Breast epithelium (tissue), 4 donors: ENCODE measurements at regions not wholly inside any gene's neighbourhood (a gene's known extent, or its start where the extent isn't known, plus 50 kb on each side); places are given as distances from the start of the nearest gene placed in this dataset.
A peak's percentile ranks its signal among the peaks of the same experiment; 100 is the strongest.

Source experiments
- DNase-seq, 2 donors: peaks; one replicate each; pipeline ENCODE4 v3.0.0-alpha.2; 2019; ENCODE audit warnings: low spot score in 2 of 2
- H3K27ac ChIP-seq, 2 donors: fragments of 200-600 bp; sonication (generic) in 1 of 2; one replicate each; pipeline ENCODE4 v1.5.1; 2016 to 2019; ENCODE audit warnings: mild to moderate bottlenecking in 1 of 2
- H3K27me3 ChIP-seq, 2 donors: fragments of 200-600 bp; sonication (generic) in 1 of 2; one replicate each; pipeline versions ENCODE4 v1.5.1 to v1.6.0; 2017 to 2019; ENCODE audit warnings: control low read depth in 1 of 2, mild to moderate bottlenecking in 1 of 2
- H3K36me3 ChIP-seq: fragments of 200-600 bp; one replicate; pipeline ENCODE4 v1.5.1; 2019
- H3K4me1 ChIP-seq, 2 donors: fragments of 200-600 bp; sonication (generic); one replicate each; pipeline ENCODE4 v1.5.1; 2016 to 2019; ENCODE audit warnings: control low read depth in 1 of 2
- H3K4me3 ChIP-seq, 3 donors: fragments of 200-600 bp; sonication (generic); 1 replicate in 2 of 3; 2 replicates in 1 of 3; pipeline ENCODE4 v1.5.1; 2016 to 2019; ENCODE audit warnings: mild to moderate bottlenecking in 3 of 3, moderate library complexity in 2 of 3
- H3K9me3 ChIP-seq, 2 donors: fragments of 200-600 bp; sonication (generic) in 1 of 2; one replicate each; pipeline ENCODE4 v1.5.1; 2016 to 2019; ENCODE audit warnings: control low read depth in 1 of 2
- CTCF ChIP-seq, 3 donors: fragments of 450-650 bp; IDR thresholded peaks; one replicate each; pipeline ENCODE4 v1.5.1; 2016 to 2017; ENCODE audit warnings: antibody characterized with exemption in 3 of 3, mild to moderate bottlenecking in 3 of 3, moderate library complexity in 3 of 3
- POLR2A ChIP-seq: fragments of 450-650 bp; IDR thresholded peaks from one replicate; pipeline ENCODE4 v1.6.1; 2016; ENCODE audit warnings: antibody characterized with exemption, mild to moderate bottlenecking, moderate library complexity
- POLR2AphosphoS5 ChIP-seq, 3 donors: sonication (generic); formaldehyde crosslinking; IDR thresholded peaks; one replicate each; pipeline ENCODE4 v1.6.1; 2017; ENCODE audit warnings: antibody characterized with exemption in 3 of 3
- intact Hi-C: fragments of 100-400 bp; cut with DNase I; formaldehyde crosslinking; loops from one replicate; pipeline ENCODE4 v1.15.1; 2023; ENCODE audit warnings: low total_unique reads

- H3K9me3 ChIP-seq: no peaks in the 10 kb centered on the region
- H3K27me3 ChIP-seq: no peaks in the 10 kb centered on the region
- no peaks in the 10 kb centered on the region for H3K36me3 ChIP-seq
- intact Hi-C loops: no loop called here
- no peaks in the 10 kb centered on the region for H3K4me1 ChIP-seq
- no peak overlapping the region for H3K27ac ChIP-seq
- DNase-seq: no peak
- TF ChIP-seq POLR2A: no peak
- no peak for TF ChIP-seq CTCF (IDR thresholded peaks at IDR 0.05)
- TF ChIP-seq POLR2AphosphoS5 (IDR thresholded peaks at IDR 0.05): no peak
- peak overlapping the region in 1 of 3 donors; percentile 8 for H3K4me3 ChIP-seq
These were observed 246.7 kb downstream of the MAFB start for GRCh38 chr20:40442181-40442963.

GRCh38 chr20:40441771-40442170 is 247.3 kb downstream of the MAFB start:
- DNase-seq: no peak
- TF ChIP-seq CTCF (IDR thresholded peaks at IDR 0.05): no peak
- TF ChIP-seq POLR2A: no peak
- no peak for TF ChIP-seq POLR2AphosphoS5 (IDR thresholded peaks at IDR 0.05)
- Histone ChIP-seq H3K9me3 (no peaks in the 10 kb centered on the region), H3K27ac (no peak overlapping the region), H3K36me3 (no peaks in the 10 kb centered on the region), H3K4me3 (no peak overlapping the region), H3K4me1 (no peaks in the 10 kb centered on the region), H3K27me3 (no peaks in the 10 kb centered on the region)
- intact Hi-C loops: no loop called here

- Histone ChIP-seq H3K4me1 (no peaks in the 10 kb centered on the region), H3K27ac (no peak overlapping the region), H3K36me3 (no peaks in the 10 kb centered on the region), H3K27me3 (no peaks in the 10 kb centered on the region), H3K4me3 (no peak overlapping the region), H3K9me3 (no peaks in the 10 kb centered on the region)
- no peak for TF ChIP-seq POLR2A
- TF ChIP-seq POLR2AphosphoS5 (IDR thresholded peaks at IDR 0.05): no peak
- no peak for TF ChIP-seq CTCF (IDR thresholded peaks at IDR 0.05)
- DNase-seq: no peak
- intact Hi-C loops: no loop called here
These were observed 250.7 kb downstream of the MAFB start for GRCh38 chr20:40438161-40438830.

GRCh38 chr20:40436011-40436410 is 253.0 kb downstream of the MAFB start:
- H3K4me1 ChIP-seq: no peaks in the 10 kb centered on the region
- H3K9me3 ChIP-seq: no peaks in the 10 kb centered on the region
- H3K27ac ChIP-seq: no peak overlapping the region
- intact Hi-C loops: no loop called here
- no peaks in the 10 kb centered on the region for H3K36me3 ChIP-seq
- DNase-seq: no peak
- H3K27me3 ChIP-seq: no peaks in the 10 kb centered on the region
- no peak for TF ChIP-seq POLR2A
- TF ChIP-seq POLR2AphosphoS5 (IDR thresholded peaks at IDR 0.05): no peak
- no peak for TF ChIP-seq CTCF (IDR thresholded peaks at IDR 0.05)
- no peak overlapping the region for H3K4me3 ChIP-seq

DNA sequence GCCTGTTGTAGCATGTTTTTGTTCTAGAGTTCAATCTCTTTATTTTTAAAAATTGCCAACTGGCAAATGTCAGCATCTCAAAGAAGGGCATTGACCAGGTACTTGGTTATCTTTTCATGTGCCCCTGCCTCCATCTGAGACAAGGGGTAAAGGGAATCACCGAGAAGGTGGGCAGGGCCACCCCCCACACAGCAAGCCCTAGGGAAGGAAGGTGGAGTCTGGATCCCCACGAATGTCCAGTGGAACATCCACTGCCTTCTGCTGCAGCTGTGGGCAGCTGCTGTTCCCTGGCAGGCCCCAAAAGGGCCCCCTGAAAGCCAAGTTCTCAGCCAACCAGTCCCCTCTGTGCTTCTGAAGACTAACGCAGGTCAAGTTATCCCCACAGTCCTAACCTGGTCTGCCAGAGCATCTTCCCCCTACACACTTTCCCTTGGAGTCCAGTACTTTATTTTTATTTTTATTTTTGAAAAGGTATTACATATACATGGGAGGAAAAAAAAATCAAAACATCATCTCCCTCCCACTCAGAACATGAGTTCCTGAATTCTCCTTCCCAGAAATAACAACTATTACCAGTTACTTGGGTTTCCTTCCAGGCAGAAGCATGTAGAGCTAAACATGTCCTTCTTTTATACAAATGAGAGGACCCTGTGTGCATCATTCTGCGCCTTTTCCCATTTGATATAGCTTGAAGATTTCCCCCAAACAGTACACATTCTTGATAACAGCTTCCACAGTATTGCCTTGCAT is 253.7 kb downstream of the MAFB start:
- intact Hi-C loops: no loop called here
- DNase-seq: no peak
- Histone ChIP-seq H3K27ac (no peak overlapping the region), H3K27me3 (no peaks in the 10 kb centered on the region), H3K4me3 (no peak overlapping the region), H3K4me1 (no peaks in the 10 kb centered on the region), H3K36me3 (no peaks in the 10 kb centered on the region), H3K9me3 (no peaks in the 10 kb centered on the region)
- TF ChIP-seq CTCF (IDR thresholded peaks at IDR 0.05): no peak
- TF ChIP-seq POLR2A: no peak
- no peak for TF ChIP-seq POLR2AphosphoS5 (IDR thresholded peaks at IDR 0.05)
